ENCODE measurements at regions not wholly inside any gene's neighbourhood (a gene's known extent, or its start where the extent isn't known, plus 50 kb on each side); places are given as distances from the start of the nearest gene placed in this dataset.

DNA sequence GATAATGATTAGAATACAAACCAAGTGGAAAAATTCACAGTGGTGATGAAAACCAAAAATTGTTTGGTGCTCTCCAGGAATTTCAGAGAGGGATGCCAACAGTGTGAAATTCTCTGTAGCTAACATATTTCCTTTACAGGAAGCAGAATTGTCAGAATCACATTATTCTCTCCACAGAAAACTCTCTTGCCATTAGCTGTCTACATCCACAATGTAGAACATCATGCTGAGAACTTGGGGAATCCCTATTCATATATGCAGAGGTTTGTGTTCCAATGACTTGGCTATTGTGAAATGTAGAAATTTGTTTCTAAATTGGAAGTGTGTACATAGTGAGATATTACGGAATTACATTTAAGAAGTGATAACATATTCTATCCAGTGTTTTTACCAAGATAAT, 142.0 kb downstream of the PCDH7 start:
- H3K4me1 ChIP-seq (ENCODE audit: insufficient read depth, low read length): no peaks in the 10 kb centered on the region
- no peak overlapping the region for H2BK15ac ChIP-seq (ENCODE audit: low read depth, low read length)
- H3K23me2 ChIP-seq (ENCODE audit: insufficient read length, low read depth, low read length, poor library complexity, severe bottlenecking): no peaks in the 10 kb centered on the region
- no peak overlapping the region for H4K5ac ChIP-seq (ENCODE audit: insufficient read length, low read depth, low read length)
- H2BK120ac ChIP-seq (ENCODE audit: low read depth, low read length, poor library complexity, severe bottlenecking): no peak overlapping the region
- TF ChIP-seq, protein P1, sequence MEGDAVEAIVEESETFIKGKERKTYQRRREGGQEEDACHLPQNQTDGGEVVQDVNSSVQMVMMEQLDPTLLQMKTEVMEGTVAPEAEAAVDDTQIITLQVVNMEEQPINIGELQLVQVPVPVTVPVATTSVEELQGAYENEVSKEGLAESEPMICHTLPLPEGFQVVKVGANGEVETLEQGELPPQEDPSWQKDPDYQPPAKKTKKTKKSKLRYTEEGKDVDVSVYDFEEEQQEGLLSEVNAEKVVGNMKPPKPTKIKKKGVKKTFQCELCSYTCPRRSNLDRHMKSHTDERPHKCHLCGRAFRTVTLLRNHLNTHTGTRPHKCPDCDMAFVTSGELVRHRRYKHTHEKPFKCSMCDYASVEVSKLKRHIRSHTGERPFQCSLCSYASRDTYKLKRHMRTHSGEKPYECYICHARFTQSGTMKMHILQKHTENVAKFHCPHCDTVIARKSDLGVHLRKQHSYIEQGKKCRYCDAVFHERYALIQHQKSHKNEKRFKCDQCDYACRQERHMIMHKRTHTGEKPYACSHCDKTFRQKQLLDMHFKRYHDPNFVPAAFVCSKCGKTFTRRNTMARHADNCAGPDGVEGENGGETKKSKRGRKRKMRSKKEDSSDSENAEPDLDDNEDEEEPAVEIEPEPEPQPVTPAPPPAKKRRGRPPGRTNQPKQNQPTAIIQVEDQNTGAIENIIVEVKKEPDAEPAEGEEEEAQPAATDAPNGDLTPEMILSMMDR (conservative IDR thresholded peaks at IDR 0.05): no peak
- H2AK5ac ChIP-seq (ENCODE audit: insufficient read length, low read length): no peak overlapping the region
- no peak overlapping the region for H2BK20ac ChIP-seq (ENCODE audit: low read depth, low read length, poor library complexity, severe bottlenecking)
- no peak overlapping the region for H3K4ac ChIP-seq (ENCODE audit: low read depth, low read length)
- Mint-ChIP-seq H3K4me1 (peaks cover 10 to 24% of the 10 kb centered on the region in 2 experiments), H3K27ac (no peak overlapping the region), H3K9me3 (no peaks in the 10 kb centered on the region), H3K27me3 (ENCODE audit: low read depth) (no peaks in the 10 kb centered on the region), H3K36me3 (ENCODE audit: insufficient read depth in 1 of 3, low read depth in 3 of 3) (no peaks in the 10 kb centered on the region), H3K4me3 (no peak overlapping the region)
- H3K14ac ChIP-seq (ENCODE audit: insufficient read depth, low read length): no peak overlapping the region
- no peak overlapping the region for H3K27ac ChIP-seq (ENCODE audit: insufficient read length, low read depth, low read length)
- H3K79me2 ChIP-seq (ENCODE audit: insufficient read depth, low read length): no peaks in the 10 kb centered on the region
- no CpG with 5 or more reads among the region's 1 CpG for WGBS (ENCODE audit: extremely low coverage, insufficient read length, low lambda C conversion rate)
- no peak overlapping the region for H3K23ac ChIP-seq (ENCODE audit: insufficient read length, low read depth, low read length)
- H2BK12ac ChIP-seq (ENCODE audit: insufficient read length, low read depth, low read length): no peak overlapping the region
- H3T11ph ChIP-seq (ENCODE audit: low read length): no peak overlapping the region
- no peak overlapping the region for H3K4me2 ChIP-seq (ENCODE audit: insufficient read depth, insufficient read length, low read length)
- H4K8ac ChIP-seq (replicated peaks; ENCODE audit: insufficient read length, low read depth, low read length): no peak overlapping the region
- no peaks in the 10 kb centered on the region; the same call in 1 of the 2 replicates for H3K27me3 ChIP-seq (ENCODE audit: insufficient read depth, low read length)
- H3K9ac ChIP-seq (ENCODE audit: extremely low read depth, insufficient read length, low read length): no peak overlapping the region
- no peaks in the 10 kb centered on the region for H4K20me1 ChIP-seq (ENCODE audit: control insufficient read depth, insufficient read depth, insufficient read length)
- no peak overlapping the region for H4K91ac ChIP-seq (ENCODE audit: insufficient read length, low read depth, low read length)
- H3K56ac ChIP-seq (ENCODE audit: insufficient read length, low read depth, low read length): no peak overlapping the region
- H2AFZ ChIP-seq (ENCODE audit: low read length): no peak overlapping the region
- DNase-seq: no peak
- H3K79me1 ChIP-seq (ENCODE audit: insufficient read depth, low read depth, low read length, poor library complexity, severe bottlenecking): no peaks in the 10 kb centered on the region
- H3K18ac ChIP-seq (ENCODE audit: insufficient read length, low read depth, low read length): no peak overlapping the region
- no peak overlapping the region for H2BK5ac ChIP-seq (ENCODE audit: insufficient read length, low read length)
- no peaks in the 10 kb centered on the region for H3K9me3 ChIP-seq (ENCODE audit: control insufficient read depth, low read depth, low read length)

Data from H9 (cell line).